Peyer's patch (tissue), 4 donors: ENCODE measurements at regions not wholly inside any gene's neighbourhood (a gene's known extent, or its start where the extent isn't known, plus 50 kb on each side); places are given as distances from the start of the nearest gene placed in this dataset.

Source experiments
- DNase-seq, 3 donors: peaks; one replicate each; pipeline ENCODE4 v3.0.0-alpha.2; 2017 to 2019
- H3K27ac ChIP-seq, 4 donors: fragments of 200-600 bp; sonication (generic); one replicate each; pipeline ENCODE4 v1.5.1; 2016 to 2019
- H3K27me3 ChIP-seq, 2 donors: fragments of 200-600 bp; sonication (generic); one replicate each; pipeline ENCODE4 v1.5.1; 2019
- H3K36me3 ChIP-seq, 3 donors: fragments of 200-600 bp; sonication (generic); one replicate each; pipeline ENCODE4 v1.5.1; 2016 to 2019
- H3K4me1 ChIP-seq, 4 donors: fragments of 200-600 bp; sonication (generic); one replicate each; pipeline ENCODE4 v1.5.1; 2016 to 2019
- H3K4me3 ChIP-seq, 4 donors: fragments of 200-600 bp; sonication (generic); 1 replicate in 3 of 4; 2 replicates in 1 of 4; pipeline ENCODE4 v1.5.1; 2016 to 2019; ENCODE audit warnings: mild to moderate bottlenecking in 1 of 4
- H3K9me3 ChIP-seq, 4 donors: fragments of 200-600 bp; sonication (generic); one replicate each; pipeline ENCODE4 v1.5.1; 2016 to 2019; ENCODE audit warnings: mild to moderate bottlenecking in 1 of 4
- POLR2A ChIP-seq, 2 donors: fragments of 450-650 bp; IDR thresholded peaks; one replicate each; pipeline ENCODE4 v1.5.1; 2017; ENCODE audit warnings: antibody characterized with exemption in 2 of 2, mild to moderate bottlenecking in 2 of 2, moderate library complexity in 2 of 2
- TF ChIP-seq, protein P1 (sequence below), 6 experiments: fragments of 450-650 bp in 4 of 6; fragments of 200-600 bp in 2 of 6; sonication (generic) in 1 of 6; IDR thresholded peaks; one replicate each; pipeline ENCODE4 v1.5.1; 2017 to 2019; ENCODE audit warnings: antibody characterized with exemption in 6 of 6, mild to moderate bottlenecking in 3 of 6, moderate library complexity in 1 of 6

GRCh38 chr4:129220254-129220653 is 124.3 kb downstream of the C4orf33 start:
- no peak for DNase-seq
- Histone ChIP-seq H3K4me3 (no peak overlapping the region), H3K36me3 (no peaks in the 10 kb centered on the region), H3K27ac (no peak overlapping the region), H3K27me3 (no peaks in the 10 kb centered on the region), H3K9me3 (no peaks in the 10 kb centered on the region), H3K4me1 (no peaks in the 10 kb centered on the region)
- TF ChIP-seq, protein P1, sequence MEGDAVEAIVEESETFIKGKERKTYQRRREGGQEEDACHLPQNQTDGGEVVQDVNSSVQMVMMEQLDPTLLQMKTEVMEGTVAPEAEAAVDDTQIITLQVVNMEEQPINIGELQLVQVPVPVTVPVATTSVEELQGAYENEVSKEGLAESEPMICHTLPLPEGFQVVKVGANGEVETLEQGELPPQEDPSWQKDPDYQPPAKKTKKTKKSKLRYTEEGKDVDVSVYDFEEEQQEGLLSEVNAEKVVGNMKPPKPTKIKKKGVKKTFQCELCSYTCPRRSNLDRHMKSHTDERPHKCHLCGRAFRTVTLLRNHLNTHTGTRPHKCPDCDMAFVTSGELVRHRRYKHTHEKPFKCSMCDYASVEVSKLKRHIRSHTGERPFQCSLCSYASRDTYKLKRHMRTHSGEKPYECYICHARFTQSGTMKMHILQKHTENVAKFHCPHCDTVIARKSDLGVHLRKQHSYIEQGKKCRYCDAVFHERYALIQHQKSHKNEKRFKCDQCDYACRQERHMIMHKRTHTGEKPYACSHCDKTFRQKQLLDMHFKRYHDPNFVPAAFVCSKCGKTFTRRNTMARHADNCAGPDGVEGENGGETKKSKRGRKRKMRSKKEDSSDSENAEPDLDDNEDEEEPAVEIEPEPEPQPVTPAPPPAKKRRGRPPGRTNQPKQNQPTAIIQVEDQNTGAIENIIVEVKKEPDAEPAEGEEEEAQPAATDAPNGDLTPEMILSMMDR (IDR thresholded peaks at IDR 0.05), result no peak
- no peak for TF ChIP-seq POLR2A (IDR thresholded peaks at IDR 0.05)

DNA sequence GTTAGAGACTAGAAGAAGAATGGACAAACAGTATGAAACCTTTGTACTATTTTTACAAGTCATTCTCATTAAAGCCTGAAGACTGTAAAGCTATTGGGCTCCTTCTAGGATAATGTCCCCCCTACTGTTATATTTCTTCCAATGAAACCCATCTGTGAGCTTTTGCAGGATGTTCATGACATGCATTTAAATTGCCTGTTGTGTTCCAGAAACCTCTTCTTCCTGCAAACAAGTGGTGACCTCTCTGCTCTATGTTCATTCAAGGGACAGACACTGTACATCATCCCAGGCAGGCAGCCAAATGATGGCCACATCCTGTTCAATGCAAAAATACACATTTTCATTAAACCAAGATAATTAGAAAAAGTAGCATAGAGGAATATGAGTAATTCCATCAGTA is 128.0 kb downstream of the C4orf33 start:
- Histone ChIP-seq H3K36me3 (no peaks in the 10 kb centered on the region), H3K4me1 (no peaks in the 10 kb centered on the region), H3K4me3 (no peak overlapping the region), H3K27me3 (no peaks in the 10 kb centered on the region), H3K27ac (no peak overlapping the region), H3K9me3 (no peaks in the 10 kb centered on the region)
- TF ChIP-seq POLR2A (IDR thresholded peaks at IDR 0.05), result no peak
- TF ChIP-seq, protein P1 (IDR thresholded peaks at IDR 0.05), result no peak
- DNase-seq, result no peak

- Histone ChIP-seq H3K27ac (no peak overlapping the region), H3K4me1 (no peaks in the 10 kb centered on the region), H3K36me3 (no peaks in the 10 kb centered on the region), H3K4me3 (no peak overlapping the region), H3K27me3 (no peaks in the 10 kb centered on the region), H3K9me3 (no peaks in the 10 kb centered on the region)
- TF ChIP-seq POLR2A (IDR thresholded peaks at IDR 0.05), result no peak
- TF ChIP-seq, protein P1 (IDR thresholded peaks at IDR 0.05), result no peak
- no peak for DNase-seq
These were observed 134.9 kb downstream of the C4orf33 start for GRCh38 chr4:129230846-129231245.

- no peak for DNase-seq
- H3K9me3 ChIP-seq, result no peaks in the 10 kb centered on the region
- H3K4me3 ChIP-seq, result no peak overlapping the region
- H3K27me3 ChIP-seq, result no peaks in the 10 kb centered on the region
- H3K36me3 ChIP-seq, result no peaks in the 10 kb centered on the region
- no peak overlapping the region for H3K27ac ChIP-seq
- no peaks in the 10 kb centered on the region for H3K4me1 ChIP-seq
- TF ChIP-seq, protein P1 (IDR thresholded peaks at IDR 0.05), result no peak
- no peak for TF ChIP-seq POLR2A (IDR thresholded peaks at IDR 0.05)
These were observed 136.1 kb downstream of the C4orf33 start for GRCh38 chr4:129231945-129232588.

DNA sequence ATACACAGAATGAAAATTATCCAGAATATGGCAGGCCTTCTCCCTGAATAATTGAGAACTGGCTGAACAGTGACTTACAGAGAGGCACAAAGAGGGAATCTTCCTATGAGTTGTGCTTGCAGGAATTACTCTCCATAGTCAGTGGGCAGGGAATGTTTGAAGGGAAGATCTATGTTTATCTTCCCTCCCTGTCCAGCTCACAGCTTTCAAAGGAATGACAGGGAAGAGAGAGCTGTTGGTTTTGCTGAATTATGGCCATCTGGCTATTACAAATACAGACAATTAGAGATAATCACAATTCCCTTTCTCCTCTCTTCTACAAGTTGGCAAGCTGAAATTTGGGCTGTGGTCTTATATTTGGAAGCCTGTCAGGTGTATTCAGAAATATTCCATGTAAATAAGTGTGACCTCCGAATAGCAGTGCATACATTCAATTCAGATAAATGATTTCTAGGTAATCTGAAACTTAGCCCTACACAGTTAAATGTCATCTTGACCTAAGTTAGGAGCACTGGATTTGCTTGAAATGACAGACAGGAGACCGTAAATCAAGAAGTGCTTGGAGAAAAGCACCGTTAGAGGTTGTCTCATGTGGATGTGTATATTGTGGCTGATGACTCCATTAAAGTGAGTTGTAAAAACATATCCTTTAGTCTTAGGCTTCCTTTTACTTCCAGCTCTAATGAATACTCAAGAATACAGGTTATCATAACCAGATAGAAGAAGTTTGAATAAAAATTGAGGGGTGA is 136.8 kb downstream of the C4orf33 start:
- TF ChIP-seq, protein P1 (IDR thresholded peaks at IDR 0.05), result no peak
- TF ChIP-seq POLR2A (IDR thresholded peaks at IDR 0.05), result no peak
- H3K27ac ChIP-seq, result no peak overlapping the region
- no peaks in the 10 kb centered on the region for H3K27me3 ChIP-seq
- no peak overlapping the region for H3K4me3 ChIP-seq
- no peaks in the 10 kb centered on the region for H3K9me3 ChIP-seq
- no peaks in the 10 kb centered on the region for H3K36me3 ChIP-seq
- no peak for DNase-seq
- no peaks in the 10 kb centered on the region for H3K4me1 ChIP-seq
